Stomach smooth muscle (tissue), 2 donors: ENCODE measurements at regions not wholly inside any gene's neighbourhood (a gene's known extent, or its start where the extent isn't known, plus 50 kb on each side); places are given as distances from the start of the nearest gene placed in this dataset.

Source experiments
- H3K27ac ChIP-seq: one replicate; pipeline ENCODE4 v1.7.0; 2013; ENCODE audit warnings: mild to moderate bottlenecking, low read length, inconsistent platforms
- H3K27me3 ChIP-seq, 2 donors: one replicate each; pipeline ENCODE4 v1.7.0; 2013; ENCODE audit warnings: low read length in 2 of 2; ENCODE audit not compliant: insufficient read depth in 2 of 2, control insufficient read depth in 1 of 2
- H3K36me3 ChIP-seq, 2 donors: one replicate each; pipeline ENCODE4 v1.7.0; 2013; ENCODE audit warnings: low read length in 2 of 2; ENCODE audit not compliant: control insufficient read depth in 2 of 2, insufficient read depth in 2 of 2
- H3K4me1 ChIP-seq: one replicate; pipeline ENCODE4 v1.7.0; 2013; ENCODE audit warnings: low read length; ENCODE audit not compliant: control insufficient read depth, insufficient read depth
- H3K4me3 ChIP-seq, 2 donors: one replicate each; pipeline ENCODE4 v1.7.0; 2013; ENCODE audit warnings: low read length in 2 of 2
- H3K9ac ChIP-seq, 2 donors: one replicate each; pipeline ENCODE4 v1.7.0; 2013; ENCODE audit warnings: low read length in 2 of 2, mild to moderate bottlenecking in 1 of 2
- H3K9me3 ChIP-seq, 2 donors: one replicate each; pipeline ENCODE4 v1.7.0; 2013; ENCODE audit warnings: low read length in 2 of 2; ENCODE audit not compliant: control insufficient read depth in 2 of 2
- donor health status: healthy.
- donor health status: Pancreatic carcinoma.

- Histone ChIP-seq H3K36me3 (no peaks in the 10 kb centered on the region), H3K9me3 (no peaks in the 10 kb centered on the region), H3K27ac (no peak overlapping the region), H3K27me3 (no peaks in the 10 kb centered on the region), H3K9ac (no peak overlapping the region), H3K4me3 (no peak overlapping the region), H3K4me1 (no peaks in the 10 kb centered on the region)
These were observed 751.1 kb downstream of the HACE1 start for GRCh38 chr6:104108634-104109033.

DNA sequence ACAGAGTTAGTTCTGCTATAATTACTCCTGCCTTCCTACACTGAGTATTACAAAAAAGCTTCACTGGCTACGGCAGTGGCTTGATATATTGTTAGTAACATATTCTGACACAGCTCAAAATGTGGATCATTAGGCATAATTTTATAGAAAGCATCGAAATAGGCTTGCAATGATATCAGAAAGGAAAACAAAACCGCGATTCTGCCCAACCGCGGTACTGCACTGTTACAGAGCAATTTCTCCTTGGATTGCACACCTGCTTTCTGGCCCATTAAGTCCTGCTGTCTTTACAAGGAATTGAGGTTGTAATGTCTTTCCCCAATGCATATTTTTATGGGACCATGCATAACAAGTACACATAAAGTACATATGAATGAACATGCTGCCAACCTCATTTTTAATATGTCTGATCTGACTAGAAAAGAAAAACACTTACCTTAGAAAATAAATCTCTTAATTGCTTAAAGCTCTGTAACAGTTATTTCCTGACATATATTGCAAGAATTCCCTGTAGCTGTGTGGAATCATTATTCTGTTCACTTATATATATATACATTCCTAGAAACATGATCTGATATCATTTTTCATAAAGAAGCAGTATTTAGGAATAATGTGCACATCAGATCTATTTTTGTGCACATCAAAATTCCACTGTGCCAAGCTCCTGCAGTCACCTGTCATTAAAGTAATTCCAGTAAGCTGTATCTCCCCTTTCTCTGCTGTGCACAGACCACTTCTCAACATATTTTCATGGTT lies 763.9 kb downstream of the HACE1 start:
- Histone ChIP-seq H3K36me3 (no peaks in the 10 kb centered on the region), H3K9ac (no peak overlapping the region), H3K27ac (no peak overlapping the region), H3K9me3 (no peaks in the 10 kb centered on the region), H3K4me1 (no peaks in the 10 kb centered on the region), H3K4me3 (no peak overlapping the region), H3K27me3 (no peaks in the 10 kb centered on the region)

GRCh38 chr6:104087765-104088164 lies 772.0 kb downstream of the HACE1 start:
- H3K27ac ChIP-seq, result no peak overlapping the region
- H3K36me3 ChIP-seq, result no peaks in the 10 kb centered on the region
- H3K27me3 ChIP-seq, result no peaks in the 10 kb centered on the region
- no peak overlapping the region for H3K9ac ChIP-seq
- no peaks in the 10 kb centered on the region for H3K4me1 ChIP-seq
- no peak overlapping the region for H3K4me3 ChIP-seq
- H3K9me3 ChIP-seq, result peaks cover 0 to 4% of the 10 kb centered on the region in 2 donors

DNA sequence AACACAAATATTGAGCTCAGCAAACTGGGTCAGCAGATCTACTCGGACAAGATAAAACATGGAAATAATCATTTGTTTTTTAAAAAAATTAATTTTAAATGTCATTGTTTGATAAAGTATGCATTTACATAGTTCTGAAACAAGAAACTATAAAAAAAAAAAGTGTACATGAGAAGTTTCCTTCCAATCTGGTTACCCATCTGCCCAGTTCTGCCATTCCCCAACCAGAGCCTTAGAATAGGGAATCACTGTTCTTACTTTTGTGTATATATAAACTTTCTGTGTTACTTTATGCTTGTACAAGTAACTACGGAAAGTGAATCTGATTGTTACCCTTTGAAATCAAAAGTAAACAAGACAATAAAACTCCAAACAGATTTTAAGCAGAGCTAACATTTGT lies 791.4 kb downstream of the HACE1 start:
- H3K27me3 ChIP-seq, result no peaks in the 10 kb centered on the region
- no peaks in the 10 kb centered on the region for H3K36me3 ChIP-seq
- H3K4me3 ChIP-seq, result no peak overlapping the region
- H3K27ac ChIP-seq, result no peak overlapping the region
- H3K9me3 ChIP-seq, result no peaks in the 10 kb centered on the region
- H3K9ac ChIP-seq, result no peak overlapping the region
- H3K4me1 ChIP-seq, result no peaks in the 10 kb centered on the region

DNA sequence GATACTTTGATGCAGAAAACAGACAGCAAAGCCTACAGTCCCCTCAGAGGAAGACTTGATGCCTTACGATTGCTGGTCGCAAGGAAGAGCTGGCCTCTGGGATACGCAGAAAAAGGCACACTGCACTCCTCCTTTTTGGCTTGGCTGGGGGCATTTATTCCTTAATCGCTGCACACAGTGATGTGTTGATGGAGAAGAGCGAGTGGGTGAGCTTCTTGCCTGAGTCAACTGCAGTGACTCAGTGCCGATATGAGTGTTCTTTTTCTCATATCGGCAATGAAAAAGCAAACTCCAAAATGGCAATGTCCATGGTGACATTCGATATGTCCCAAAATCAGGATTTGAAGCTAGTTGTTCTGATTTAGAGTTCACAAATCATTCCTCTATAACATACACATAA lies 794.8 kb downstream of the HACE1 start:
- Histone ChIP-seq H3K4me1 (no peaks in the 10 kb centered on the region), H3K9ac (no peak overlapping the region), H3K36me3 (no peaks in the 10 kb centered on the region), H3K9me3 (no peaks in the 10 kb centered on the region), H3K27ac (no peak overlapping the region), H3K27me3 (no peaks in the 10 kb centered on the region), H3K4me3 (no peak overlapping the region)

GRCh38 chr6:104050455-104050854 lies 809.3 kb downstream of the HACE1 start:
- no peaks in the 10 kb centered on the region for H3K9me3 ChIP-seq
- no peaks in the 10 kb centered on the region for H3K4me1 ChIP-seq
- no peak overlapping the region for H3K9ac ChIP-seq
- H3K36me3 ChIP-seq, result no peaks in the 10 kb centered on the region
- H3K4me3 ChIP-seq, result no peak overlapping the region
- H3K27ac ChIP-seq, result no peak overlapping the region
- no peaks in the 10 kb centered on the region for H3K27me3 ChIP-seq

GRCh38 chr6:104046426-104046825 lies 813.3 kb downstream of the HACE1 start:
- H3K36me3 ChIP-seq, result no peaks in the 10 kb centered on the region
- no peak overlapping the region for H3K27ac ChIP-seq
- no peaks in the 10 kb centered on the region for H3K27me3 ChIP-seq
- H3K9ac ChIP-seq, result no peak overlapping the region
- H3K4me3 ChIP-seq, result no peak overlapping the region
- H3K4me1 ChIP-seq, result no peaks in the 10 kb centered on the region
- H3K9me3 ChIP-seq, result no peaks in the 10 kb centered on the region

- Histone ChIP-seq H3K4me3 (no peak overlapping the region), H3K27me3 (no peaks in the 10 kb centered on the region), H3K4me1 (no peaks in the 10 kb centered on the region), H3K9me3 (no peaks in the 10 kb centered on the region), H3K27ac (no peak overlapping the region), H3K9ac (no peak overlapping the region), H3K36me3 (no peaks in the 10 kb centered on the region)
These were observed 828.4 kb downstream of the HACE1 start for GRCh38 chr6:104031346-104031745.

GRCh38 chr6:104022126-104022525 lies 837.6 kb downstream of the HACE1 start:
- Histone ChIP-seq H3K9me3 (no peaks in the 10 kb centered on the region), H3K4me3 (no peak overlapping the region), H3K4me1 (no peaks in the 10 kb centered on the region), H3K27ac (no peak overlapping the region), H3K36me3 (no peaks in the 10 kb centered on the region), H3K9ac (no peak overlapping the region), H3K27me3 (no peaks in the 10 kb centered on the region)

- H3K4me3 ChIP-seq, result no peak overlapping the region
- H3K27ac ChIP-seq, result no peak overlapping the region
- H3K9me3 ChIP-seq, result no peaks in the 10 kb centered on the region
- H3K36me3 ChIP-seq, result no peaks in the 10 kb centered on the region
- no peaks in the 10 kb centered on the region for H3K27me3 ChIP-seq
- no peaks in the 10 kb centered on the region for H3K4me1 ChIP-seq
- H3K9ac ChIP-seq, result no peak overlapping the region
These were observed 840.5 kb downstream of the HACE1 start for GRCh38 chr6:104019075-104019753.
